ENCODE measurements at regions not wholly inside any gene's neighbourhood (a gene's known extent, or its start where the extent isn't known, plus 50 kb on each side); places are given as distances from the start of the nearest gene placed in this dataset.

- Histone ChIP-seq H2AFZ (ENCODE audit: low read length) (no peak overlapping the region), H3F3A (ENCODE audit: low read depth) (no peaks in the 10 kb centered on the region), H3K9me3 (ENCODE audit: insufficient read depth, low read depth, low read length) (no peaks in the 10 kb centered on the region), H3K9me2 (replicated peaks; ENCODE audit: low read depth, low read length) (no peaks in the 10 kb centered on the region), H3K4me1 (ENCODE audit: insufficient read depth, low read length, poor library complexity, severe bottlenecking) (no peaks in the 10 kb centered on the region), H3K27me3 (ENCODE audit: insufficient read depth, low read length, poor library complexity, severe bottlenecking) (no peaks in the 10 kb centered on the region), H3K79me2 (ENCODE audit: insufficient read depth, low read length) (no peaks in the 10 kb centered on the region), H3K9ac (ENCODE audit: low read depth, low read length, poor library complexity, severe bottlenecking) (no peak overlapping the region), H3K36me3 (ENCODE audit: insufficient read depth, low read length) (no peaks in the 10 kb centered on the region), H3K4me2 (ENCODE audit: low read depth, low read length, poor library complexity, severe bottlenecking) (no peak overlapping the region), H3K4me3 (ENCODE audit: low read length, poor library complexity, severe bottlenecking) (no peak overlapping the region), H4K20me1 (ENCODE audit: insufficient read depth, low read length, poor library complexity, severe bottlenecking) (no peaks in the 10 kb centered on the region)
- TF ChIP-seq EZH2phosphoT487 (IDR thresholded peaks at IDR 0.05; ENCODE audit: borderline replicate concordance) = no peak
- TF ChIP-seq CTCF (conservative IDR thresholded peaks at IDR 0.05; ENCODE audit: low read length) = no peak
Observed at GRCh38 chr9:32306006-32306405, 78.4 kb upstream of the ACO1 start.

GRCh38 chr9:32319312-32319929 is 65.0 kb upstream of the ACO1 start:
- Histone ChIP-seq H3K9ac (ENCODE audit: low read depth, low read length, poor library complexity, severe bottlenecking) (no peak overlapping the region), H3K4me1 (ENCODE audit: insufficient read depth, low read length, poor library complexity, severe bottlenecking) (no peaks in the 10 kb centered on the region), H3F3A (ENCODE audit: low read depth) (no peaks in the 10 kb centered on the region), H3K27me3 (ENCODE audit: insufficient read depth, low read length, poor library complexity, severe bottlenecking) (no peaks in the 10 kb centered on the region), H3K79me2 (ENCODE audit: insufficient read depth, low read length) (no peaks in the 10 kb centered on the region), H3K4me3 (ENCODE audit: low read length, poor library complexity, severe bottlenecking) (no peak overlapping the region), H3K4me2 (ENCODE audit: low read depth, low read length, poor library complexity, severe bottlenecking) (no peak overlapping the region), H4K20me1 (ENCODE audit: insufficient read depth, low read length, poor library complexity, severe bottlenecking) (no peaks in the 10 kb centered on the region), H3K9me3 (ENCODE audit: insufficient read depth, low read depth, low read length) (no peaks in the 10 kb centered on the region), H2AFZ (ENCODE audit: low read length) (no peak overlapping the region), H3K9me2 (replicated peaks; ENCODE audit: low read depth, low read length) (no peaks in the 10 kb centered on the region), H3K36me3 (ENCODE audit: insufficient read depth, low read length) (no peaks in the 10 kb centered on the region)
- TF ChIP-seq CTCF (conservative IDR thresholded peaks at IDR 0.05; ENCODE audit: low read length) (no peak), EZH2phosphoT487 (IDR thresholded peaks at IDR 0.05; ENCODE audit: borderline replicate concordance) (no peak)

- TF ChIP-seq EZH2phosphoT487 (IDR thresholded peaks at IDR 0.05; ENCODE audit: borderline replicate concordance) (no peak), CTCF (conservative IDR thresholded peaks at IDR 0.05; ENCODE audit: low read length) (no peak)
- Histone ChIP-seq H2AFZ (ENCODE audit: low read length) (no peak overlapping the region), H3K9ac (ENCODE audit: low read depth, low read length, poor library complexity, severe bottlenecking) (no peak overlapping the region), H3K9me3 (ENCODE audit: insufficient read depth, low read depth, low read length) (no peaks in the 10 kb centered on the region), H3K27me3 (ENCODE audit: insufficient read depth, low read length, poor library complexity, severe bottlenecking) (no peaks in the 10 kb centered on the region), H3K36me3 (ENCODE audit: insufficient read depth, low read length) (no peaks in the 10 kb centered on the region), H3F3A (ENCODE audit: low read depth) (no peaks in the 10 kb centered on the region), H3K4me2 (ENCODE audit: low read depth, low read length, poor library complexity, severe bottlenecking) (no peak overlapping the region), H3K4me1 (ENCODE audit: insufficient read depth, low read length, poor library complexity, severe bottlenecking) (no peaks in the 10 kb centered on the region), H3K9me2 (replicated peaks; ENCODE audit: low read depth, low read length) (no peaks in the 10 kb centered on the region), H4K20me1 (ENCODE audit: insufficient read depth, low read length, poor library complexity, severe bottlenecking) (no peaks in the 10 kb centered on the region), H3K4me3 (ENCODE audit: low read length, poor library complexity, severe bottlenecking) (no peak overlapping the region), H3K79me2 (ENCODE audit: insufficient read depth, low read length) (no peaks in the 10 kb centered on the region)
Observed at GRCh38 chr9:32322622-32323021, 61.8 kb upstream of the ACO1 start.

Data from Loucy (cell line).